ENCODE measurements at regions not wholly inside any gene's neighbourhood (a gene's known extent, or its start where the extent isn't known, plus 50 kb on each side); places are given as distances from the start of the nearest gene placed in this dataset.
"Not testable (repeated sequence)": the region's sequence is repeated elsewhere in the genome, so short reads cannot be mapped to it uniquely, and the experiment has no call there.

- Mint-ChIP-seq H3K27ac (no peak overlapping the region), H3K36me3 (no peaks in the 10 kb centered on the region), H3K9me3 (no peaks in the 10 kb centered on the region), H3K27me3 (no peaks in the 10 kb centered on the region), H3K4me1 (peaks cover 0 to 5% of the 10 kb centered on the region in 2 donors), H3K4me3 (no peak overlapping the region)
- no peak for ATAC-seq (replicated peaks)
- DNase-seq: no peak
Observed at GRCh38 chrX:109922190-109922589, 80.7 kb upstream of the TMEM164 start.

GRCh38 chrX:109925003-109925402 is 77.9 kb upstream of the TMEM164 start:
- not testable (repeated sequence) for DNase-seq, H3K27ac Mint-ChIP-seq, H3K9me3 Mint-ChIP-seq, H3K27me3 Mint-ChIP-seq, H3K4me3 Mint-ChIP-seq, H3K4me1 Mint-ChIP-seq, H3K36me3 Mint-ChIP-seq
- peak in 1 of 2 donors; percentile 46 for ATAC-seq (replicated peaks)

GRCh38 chrX:109925656-109926055 is 77.3 kb upstream of the TMEM164 start:
- H3K4me1 Mint-ChIP-seq: peaks cover 0 to 5% of the 10 kb centered on the region in 2 donors
- no peaks in the 10 kb centered on the region for H3K9me3 Mint-ChIP-seq
- no peak for ATAC-seq (replicated peaks)
- no peaks in the 10 kb centered on the region for H3K36me3 Mint-ChIP-seq
- DNase-seq: no peak
- no peak overlapping the region for H3K27ac Mint-ChIP-seq
- H3K27me3 Mint-ChIP-seq: no peaks in the 10 kb centered on the region
- no peak overlapping the region for H3K4me3 Mint-ChIP-seq

- H3K4me3 Mint-ChIP-seq: no peak overlapping the region
- no peak overlapping the region for H3K27ac Mint-ChIP-seq
- DNase-seq (no peak), ATAC-seq (replicated peaks) (no peak)
- peaks cover 0 to 5% of the 10 kb centered on the region in 2 donors for H3K4me1 Mint-ChIP-seq
- H3K27me3 Mint-ChIP-seq: no peaks in the 10 kb centered on the region
- no peaks in the 10 kb centered on the region for H3K9me3 Mint-ChIP-seq
- H3K36me3 Mint-ChIP-seq: no peaks in the 10 kb centered on the region
Observed at GRCh38 chrX:109926118-109926517, 76.8 kb upstream of the TMEM164 start.

GRCh38 chrX:109926743-109927662 is 75.9 kb upstream of the TMEM164 start:
- DNase-seq (no peak), ATAC-seq (replicated peaks) (no peak)
- Mint-ChIP-seq H3K36me3 (no peaks in the 10 kb centered on the region), H3K27ac (no peak overlapping the region), H3K4me1 (peaks cover 0 to 5% of the 10 kb centered on the region in 2 donors), H3K9me3 (no peaks in the 10 kb centered on the region), H3K27me3 (no peaks in the 10 kb centered on the region), H3K4me3 (no peak overlapping the region)

GRCh38 chrX:109927663-109928273 is 75.1 kb upstream of the TMEM164 start:
- Mint-ChIP-seq H3K27ac (no peak overlapping the region), H3K4me3 (no peak overlapping the region), H3K4me1 (peaks cover 0 to 5% of the 10 kb centered on the region in 2 donors), H3K9me3 (no peaks in the 10 kb centered on the region), H3K27me3 (no peaks in the 10 kb centered on the region), H3K36me3 (no peaks in the 10 kb centered on the region)
- DNase-seq (no peak), ATAC-seq (replicated peaks) (no peak)

- Mint-ChIP-seq H3K9me3 (no peaks in the 10 kb centered on the region), H3K27ac (no peak overlapping the region), H3K27me3 (no peaks in the 10 kb centered on the region), H3K36me3 (no peaks in the 10 kb centered on the region), H3K4me3 (no peak overlapping the region), H3K4me1 (peaks cover 0 to 5% of the 10 kb centered on the region in 2 donors)
- ATAC-seq (replicated peaks) (no peak), DNase-seq (no peak)
Observed at GRCh38 chrX:109928596-109929335, 74.1 kb upstream of the TMEM164 start.

GRCh38 chrX:109931677-109932076 is 71.2 kb upstream of the TMEM164 start:
- H3K27me3 Mint-ChIP-seq: no peaks in the 10 kb centered on the region
- H3K4me1 Mint-ChIP-seq: no peaks in the 10 kb centered on the region
- no peak overlapping the region for H3K4me3 Mint-ChIP-seq
- no peaks in the 10 kb centered on the region for H3K9me3 Mint-ChIP-seq
- no peak overlapping the region for H3K27ac Mint-ChIP-seq
- no peak for DNase-seq
- H3K36me3 Mint-ChIP-seq: no peaks in the 10 kb centered on the region
- ATAC-seq (replicated peaks): no peak

GRCh38 chrX:109934434-109934833 is 68.5 kb upstream of the TMEM164 start:
- Mint-ChIP-seq H3K4me3 (no peak overlapping the region), H3K27ac (no peak overlapping the region), H3K36me3 (no peaks in the 10 kb centered on the region), H3K27me3 (no peaks in the 10 kb centered on the region), H3K4me1 (no peaks in the 10 kb centered on the region), H3K9me3 (no peaks in the 10 kb centered on the region)
- no peak for ATAC-seq (replicated peaks)
- no peak for DNase-seq

- Mint-ChIP-seq H3K27me3 (no peaks in the 10 kb centered on the region), H3K4me3 (no peak overlapping the region), H3K4me1 (no peaks in the 10 kb centered on the region), H3K9me3 (no peaks in the 10 kb centered on the region), H3K27ac (no peak overlapping the region), H3K36me3 (no peaks in the 10 kb centered on the region)
- DNase-seq (no peak), ATAC-seq (replicated peaks) (no peak)
Observed at GRCh38 chrX:109934935-109935334, 68.0 kb upstream of the TMEM164 start.

GRCh38 chrX:109936114-109936513 is 66.8 kb upstream of the TMEM164 start:
- Mint-ChIP-seq H3K4me3 (no peak overlapping the region), H3K36me3 (no peaks in the 10 kb centered on the region), H3K27ac (no peak overlapping the region), H3K27me3 (peaks cover 0 to 3% of the 10 kb centered on the region in 2 donors), H3K4me1 (no peaks in the 10 kb centered on the region), H3K9me3 (no peaks in the 10 kb centered on the region)
- DNase-seq: no peak
- ATAC-seq (replicated peaks): no peak

GRCh38 chrX:109936598-109936997 is 66.3 kb upstream of the TMEM164 start:
- no peaks in the 10 kb centered on the region for H3K36me3 Mint-ChIP-seq
- H3K27ac Mint-ChIP-seq: no peak overlapping the region
- H3K4me1 Mint-ChIP-seq: no peaks in the 10 kb centered on the region
- peaks cover 0 to 3% of the 10 kb centered on the region in 2 donors for H3K27me3 Mint-ChIP-seq
- DNase-seq: no peak
- no peak for ATAC-seq (replicated peaks)
- no peaks in the 10 kb centered on the region for H3K9me3 Mint-ChIP-seq
- H3K4me3 Mint-ChIP-seq: no peak overlapping the region

GRCh38 chrX:109939498-109939897 is 63.4 kb upstream of the TMEM164 start:
- no peak overlapping the region for H3K27ac Mint-ChIP-seq
- no peaks in the 10 kb centered on the region for H3K9me3 Mint-ChIP-seq
- H3K4me3 Mint-ChIP-seq: no peak overlapping the region
- no peaks in the 10 kb centered on the region for H3K36me3 Mint-ChIP-seq
- no peak for DNase-seq
- H3K27me3 Mint-ChIP-seq: peaks cover 0 to 3% of the 10 kb centered on the region in 2 donors
- no peak for ATAC-seq (replicated peaks)
- H3K4me1 Mint-ChIP-seq: no peaks in the 10 kb centered on the region

- Mint-ChIP-seq H3K9me3 (no peaks in the 10 kb centered on the region), H3K4me1 (no peaks in the 10 kb centered on the region), H3K36me3 (no peaks in the 10 kb centered on the region), H3K27ac (no peak overlapping the region), H3K27me3 (peaks cover 0 to 3% of the 10 kb centered on the region in 2 donors), H3K4me3 (no peak overlapping the region)
- no peak for DNase-seq
- ATAC-seq (replicated peaks): no peak
Observed at GRCh38 chrX:109940411-109940810, 62.5 kb upstream of the TMEM164 start.

All from stimulated activated naive B cell treated with anti-CD40 and anti-IgM and Interleukin-4, amounts not matched to agents 10 μg/mL and 1 μg/mL and 100 μg/mL, for 72 hours (primary cell).